ENCODE measurements at regions not wholly inside any gene's neighbourhood (a gene's known extent, or its start where the extent isn't known, plus 50 kb on each side); places are given as distances from the start of the nearest gene placed in this dataset.

- no peak for DNase-seq
These were observed 71.8 kb upstream of the ZNF521 start for GRCh38 chr18:25423760-25424159.

GRCh38 chr18:25423267-25423666 lies 71.3 kb upstream of the ZNF521 start:
- DNase-seq: no peak

DNA sequence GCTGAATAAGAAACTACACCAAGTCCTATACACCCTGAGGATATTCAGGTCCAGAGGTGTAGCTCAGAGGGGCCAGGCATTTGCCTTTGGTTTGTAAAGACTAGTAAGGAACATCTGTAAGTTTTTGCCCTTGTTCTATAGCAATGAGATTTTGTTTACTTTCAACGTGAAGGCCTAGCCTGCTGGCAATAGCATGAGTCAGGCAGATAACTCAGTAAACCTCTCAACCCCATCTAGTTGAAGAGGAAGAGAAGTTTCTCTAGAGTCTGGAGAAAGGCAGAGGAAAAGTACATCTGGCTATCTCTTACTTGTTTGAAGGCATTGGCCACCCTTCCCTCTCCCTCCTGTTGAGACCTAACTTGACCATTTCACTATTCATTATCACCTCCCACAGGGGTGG lies 70.3 kb upstream of the ZNF521 start:
- DNase-seq: no peak

DNA sequence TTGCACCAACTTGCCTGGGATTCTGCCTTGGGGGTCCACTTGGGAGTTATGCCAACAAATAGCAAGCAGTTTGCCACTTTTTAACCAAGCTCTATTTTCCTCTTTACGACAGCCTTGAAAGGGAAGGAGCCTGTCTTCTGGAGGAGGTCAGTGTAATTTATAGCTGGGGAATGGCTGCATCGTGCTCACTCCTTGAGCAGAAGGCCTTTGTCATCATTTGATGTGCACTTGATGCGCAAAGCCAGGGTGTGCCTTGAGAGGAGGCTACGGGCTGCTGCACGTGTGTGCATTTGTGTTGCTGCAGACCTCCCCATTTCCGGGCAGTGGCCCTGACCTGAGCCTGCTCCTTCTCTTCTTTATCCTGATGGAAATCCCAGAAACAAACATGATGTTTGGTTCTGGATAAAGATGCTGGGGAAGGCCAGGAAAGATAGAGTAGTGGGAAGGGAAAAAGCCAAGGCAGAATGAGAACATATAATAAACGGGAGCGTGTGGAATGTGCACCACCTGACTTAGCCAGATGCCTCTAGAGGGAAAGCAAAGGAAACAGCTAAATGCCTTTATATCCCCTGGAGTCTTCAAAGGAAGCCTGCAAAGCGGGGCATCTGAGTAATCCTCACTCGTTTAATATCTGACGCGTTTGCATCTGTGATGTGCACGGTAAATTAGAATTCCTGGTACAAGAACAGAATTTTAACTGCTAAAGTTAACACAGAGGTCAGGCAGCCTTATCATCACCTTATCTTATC lies 68.3 kb upstream of the ZNF521 start:
- DNase-seq: no peak

DNA sequence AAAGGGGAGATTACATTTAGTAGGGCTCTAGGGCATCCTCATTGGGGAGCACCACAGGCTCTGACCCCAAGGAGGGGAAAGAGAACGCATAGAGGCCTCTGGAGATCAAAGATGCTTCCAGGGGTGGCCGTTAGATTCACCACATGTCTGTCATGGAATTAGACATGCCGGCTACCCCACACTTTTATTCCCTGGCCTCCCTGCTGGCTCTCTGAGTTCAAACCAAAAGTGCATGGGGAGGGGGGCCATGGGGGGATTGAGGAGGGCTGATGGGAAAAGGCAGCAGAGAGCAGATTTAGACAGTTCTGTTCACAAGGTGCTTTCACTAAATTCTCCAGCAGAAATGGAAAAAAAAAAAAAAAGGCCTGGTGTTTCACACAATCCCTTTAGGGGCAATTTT lies 64.4 kb upstream of the ZNF521 start:
- DNase-seq: no peak

- DNase-seq: no peak
These were observed 58.0 kb upstream of the ZNF521 start for GRCh38 chr18:25409971-25410370.

DNA sequence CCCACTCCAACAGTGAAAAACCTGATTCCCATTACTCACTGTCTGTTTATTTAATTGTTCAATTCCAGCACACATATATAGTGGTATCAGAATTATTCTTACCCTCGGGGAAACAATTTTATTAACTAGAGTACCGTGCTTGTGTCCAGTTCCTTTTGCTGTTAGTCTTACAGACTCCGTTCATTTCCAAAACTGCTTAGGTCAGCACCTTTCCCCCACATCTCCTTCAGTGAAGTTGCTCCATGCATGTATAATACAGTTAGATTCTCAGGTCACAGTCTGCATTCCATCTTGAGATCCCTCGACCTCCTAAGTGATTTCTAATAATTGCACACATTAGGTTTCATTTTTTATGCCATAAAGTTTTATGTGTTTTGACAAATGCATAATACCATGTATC lies 56.3 kb upstream of the ZNF521 start:
- no peak for DNase-seq

Data from activated CD8-positive, alpha-beta memory T cell treated with anti-CD3 and anti-CD28 coated beads, Interleukin-2, amount 50 U/mL, for 4 hours (primary cell).